GM03348 (cell line): ENCODE measurements at regions not wholly inside any gene's neighbourhood (a gene's known extent, or its start where the extent isn't known, plus 50 kb on each side); places are given as distances from the start of the nearest gene placed in this dataset.
"Not testable (repeated sequence)": the region's sequence is repeated elsewhere in the genome, so short reads cannot be mapped to it uniquely, and the experiment has no call there.

ENCODE experiments used
- DNase-seq: peaks from one replicate; pipeline ENCODE4 v3.0.0; 2012; ENCODE audit warnings: low spot score

- DNase-seq = not testable (repeated sequence)
These were observed 172.8 kb downstream of the ATP6V0E2 start for GRCh38 chr7:150046290-150047194.

GRCh38 chr7:150047329-150047728 is 173.6 kb downstream of the ATP6V0E2 start:
- not testable (repeated sequence) for DNase-seq

- DNase-seq = not testable (repeated sequence)
These were observed 174.0 kb downstream of the ATP6V0E2 start for GRCh38 chr7:150047772-150048171.

- not testable (repeated sequence) for DNase-seq
These were observed 174.7 kb downstream of the ATP6V0E2 start for GRCh38 chr7:150048244-150049011.

- not testable (repeated sequence) for DNase-seq
These were observed 175.4 kb downstream of the ATP6V0E2 start for GRCh38 chr7:150049012-150049655.

GRCh38 chr7:150053396-150053795 is 179.6 kb downstream of the ATP6V0E2 start:
- DNase-seq = not testable (repeated sequence)

- DNase-seq = not testable (repeated sequence)
These were observed 180.5 kb downstream of the ATP6V0E2 start for GRCh38 chr7:150054242-150054641.

GRCh38 chr7:150060259-150061221 is 186.8 kb downstream of the ATP6V0E2 start:
- not testable (repeated sequence) for DNase-seq

- DNase-seq = not testable (repeated sequence)
These were observed 189.4 kb downstream of the ATP6V0E2 start for GRCh38 chr7:150063195-150063594.

GRCh38 chr7:150069555-150070313 is 196.0 kb downstream of the ATP6V0E2 start:
- not testable (repeated sequence) for DNase-seq

GRCh38 chr7:150077543-150077942 is 203.8 kb downstream of the ATP6V0E2 start:
- DNase-seq = not testable (repeated sequence)

- DNase-seq = not testable (repeated sequence)
These were observed 208.1 kb downstream of the ATP6V0E2 start for GRCh38 chr7:150081865-150082264.

- not testable (repeated sequence) for DNase-seq
These were observed 211.0 kb downstream of the ATP6V0E2 start for GRCh38 chr7:150084724-150085123.

GRCh38 chr7:150087478-150087877 is 213.7 kb downstream of the ATP6V0E2 start:
- DNase-seq = not testable (repeated sequence)

- not testable (repeated sequence) for DNase-seq
These were observed 215.4 kb downstream of the ATP6V0E2 start for GRCh38 chr7:150089139-150089538.

GRCh38 chr7:150090776-150091175 is 217.0 kb downstream of the ATP6V0E2 start:
- not testable (repeated sequence) for DNase-seq

- not testable (repeated sequence) for DNase-seq
These were observed 220.1 kb downstream of the ATP6V0E2 start for GRCh38 chr7:150093897-150094296.

- DNase-seq = not testable (repeated sequence)
These were observed 222.6 kb downstream of the ATP6V0E2 start for GRCh38 chr7:150096213-150096994.

GRCh38 chr7:150098592-150098991 is 224.6 kb upstream of the LRRC61 start:
- not testable (repeated sequence) for DNase-seq
